ENCODE measurements at regions not wholly inside any gene's neighbourhood (a gene's known extent, or its start where the extent isn't known, plus 50 kb on each side); places are given as distances from the start of the nearest gene placed in this dataset.

DNA sequence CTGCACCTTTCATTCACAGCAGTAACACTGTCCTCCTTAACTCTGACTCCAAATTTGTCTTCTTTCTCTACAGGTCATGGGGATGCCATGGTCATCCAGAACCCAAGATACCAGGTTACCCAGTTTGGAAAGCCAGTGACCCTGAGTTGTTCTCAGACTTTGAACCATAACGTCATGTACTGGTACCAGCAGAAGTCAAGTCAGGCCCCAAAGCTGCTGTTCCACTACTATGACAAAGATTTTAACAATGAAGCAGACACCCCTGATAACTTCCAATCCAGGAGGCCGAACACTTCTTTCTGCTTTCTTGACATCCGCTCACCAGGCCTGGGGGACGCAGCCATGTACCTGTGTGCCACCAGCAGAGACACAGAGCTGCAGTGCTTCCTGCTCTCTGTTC, 156.2 kb upstream of the PRSS1 start:
- Histone ChIP-seq H3K4me3 (ENCODE audit: low read length) (no peak overlapping the region), H3K27ac (ENCODE audit: low read depth in 1 of 2, low read length in 2 of 2) (no peak overlapping the region), H3K27me3 (ENCODE audit: control insufficient read depth in 1 of 2, insufficient read depth in 2 of 2, low read length in 2 of 2) (no peaks in the 10 kb centered on the region), H3K9me3 (ENCODE audit: control insufficient read depth in 1 of 2, insufficient read depth in 1 of 2, low read length in 2 of 2) (no peaks in the 10 kb centered on the region), H3K36me3 (ENCODE audit: insufficient read depth, low read length) (no peaks in the 10 kb centered on the region), H3K4me1 (ENCODE audit: insufficient read depth, low read length) (no peaks in the 10 kb centered on the region)
- no peak overlapping the region for H3K27ac Mint-ChIP-seq
- no peaks in the 10 kb centered on the region for H3K4me1 Mint-ChIP-seq (ENCODE audit: low read depth)
- no peaks in the 10 kb centered on the region for H3K36me3 Mint-ChIP-seq (ENCODE audit: low read depth)
- H3K9me3 Mint-ChIP-seq = no peaks in the 10 kb centered on the region
- no peak for DNase-seq
- no peak overlapping the region for H3K4me3 Mint-ChIP-seq
- TF ChIP-seq, protein P1, sequence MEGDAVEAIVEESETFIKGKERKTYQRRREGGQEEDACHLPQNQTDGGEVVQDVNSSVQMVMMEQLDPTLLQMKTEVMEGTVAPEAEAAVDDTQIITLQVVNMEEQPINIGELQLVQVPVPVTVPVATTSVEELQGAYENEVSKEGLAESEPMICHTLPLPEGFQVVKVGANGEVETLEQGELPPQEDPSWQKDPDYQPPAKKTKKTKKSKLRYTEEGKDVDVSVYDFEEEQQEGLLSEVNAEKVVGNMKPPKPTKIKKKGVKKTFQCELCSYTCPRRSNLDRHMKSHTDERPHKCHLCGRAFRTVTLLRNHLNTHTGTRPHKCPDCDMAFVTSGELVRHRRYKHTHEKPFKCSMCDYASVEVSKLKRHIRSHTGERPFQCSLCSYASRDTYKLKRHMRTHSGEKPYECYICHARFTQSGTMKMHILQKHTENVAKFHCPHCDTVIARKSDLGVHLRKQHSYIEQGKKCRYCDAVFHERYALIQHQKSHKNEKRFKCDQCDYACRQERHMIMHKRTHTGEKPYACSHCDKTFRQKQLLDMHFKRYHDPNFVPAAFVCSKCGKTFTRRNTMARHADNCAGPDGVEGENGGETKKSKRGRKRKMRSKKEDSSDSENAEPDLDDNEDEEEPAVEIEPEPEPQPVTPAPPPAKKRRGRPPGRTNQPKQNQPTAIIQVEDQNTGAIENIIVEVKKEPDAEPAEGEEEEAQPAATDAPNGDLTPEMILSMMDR (IDR thresholded peaks at IDR 0.05) = no peak
- ChIA-PET CTCF (no interaction called here), POLR2A (interaction anchor here (1.1 to 1.8 kb wide), 3 partner anchors 195 to 214 kb away, joined by 3 to 8 read pairs (median 4); no protein-coding TSS in a partner anchor)
- intact Hi-C loops (cut with DNase I, micrococcal nuclease) = no loop called here
- ATAC-seq (ENCODE audit: poor library complexity) = no peak
- no peaks in the 10 kb centered on the region for H3K27me3 Mint-ChIP-seq

DNA sequence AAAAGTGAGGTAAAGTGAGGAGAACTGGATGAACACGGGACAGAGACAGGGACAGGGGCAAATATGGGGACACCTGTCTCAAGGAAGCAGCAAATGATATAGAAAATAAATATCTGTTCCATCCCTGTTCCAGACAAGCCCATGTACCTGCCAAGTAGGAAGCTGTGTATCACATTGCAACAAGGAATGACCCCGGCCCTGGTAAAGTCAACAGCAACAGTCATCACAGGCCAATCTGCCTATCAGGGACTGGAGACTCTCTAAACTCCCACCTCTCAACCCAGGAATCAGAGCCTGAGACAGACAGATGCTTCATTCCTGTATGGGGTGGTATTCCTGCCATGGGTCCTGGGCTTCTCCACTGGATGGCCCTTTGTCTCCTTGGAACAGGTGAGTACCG, 156.6 kb upstream of the PRSS1 start:
- H3K9me3 Mint-ChIP-seq = no peaks in the 10 kb centered on the region
- CTCF ChIA-PET = no interaction called here
- no peak overlapping the region for H3K4me3 Mint-ChIP-seq

DNA sequence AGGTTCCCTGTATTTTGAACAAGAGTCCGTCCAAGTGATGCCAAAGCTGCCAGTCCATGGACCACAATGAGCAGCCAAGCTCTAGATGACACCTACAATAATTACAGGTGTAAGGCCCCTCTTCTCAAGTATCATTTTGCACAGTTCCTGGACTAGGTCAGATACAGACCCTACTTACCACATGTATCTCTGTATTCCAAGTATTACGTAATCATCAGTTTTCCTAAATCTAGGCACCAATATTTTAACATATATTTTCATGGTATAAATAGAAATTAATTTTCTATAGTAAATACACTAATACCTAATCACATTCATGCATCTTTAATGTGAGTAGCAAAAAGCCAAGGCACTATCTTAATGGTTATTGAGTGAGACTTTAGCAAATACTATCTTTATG, 157.0 kb upstream of the PRSS1 start:
- POLR2A ChIA-PET = interaction anchor here (1.1 to 1.8 kb wide), 3 partner anchors 196 to 215 kb away, joined by 3 to 8 read pairs (median 4); no protein-coding TSS in a partner anchor
- no peaks in the 10 kb centered on the region for H3K36me3 Mint-ChIP-seq (ENCODE audit: low read depth)
- no peaks in the 10 kb centered on the region for H3K27me3 ChIP-seq (ENCODE audit: control insufficient read depth in 1 of 2, insufficient read depth in 2 of 2, low read length in 2 of 2)
- H3K4me3 ChIP-seq (ENCODE audit: low read length) = no peak overlapping the region
- intact Hi-C loops (cut with DNase I, micrococcal nuclease) = no loop called here
- TF ChIP-seq, protein P1 (IDR thresholded peaks at IDR 0.05) = no peak
- H3K4me1 Mint-ChIP-seq (ENCODE audit: low read depth) = peaks cover 6% of the 10 kb centered on the region
- no peaks in the 10 kb centered on the region for H3K9me3 Mint-ChIP-seq
- H3K9me3 ChIP-seq (ENCODE audit: control insufficient read depth in 1 of 2, insufficient read depth in 1 of 2, low read length in 2 of 2) = no peaks in the 10 kb centered on the region
- no peaks in the 10 kb centered on the region for H3K27me3 Mint-ChIP-seq
- H3K4me3 Mint-ChIP-seq = no peak overlapping the region
- ATAC-seq (ENCODE audit: poor library complexity) (no peak), DNase-seq (no peak)
- CTCF ChIA-PET = no interaction called here
- no peak overlapping the region for H3K27ac ChIP-seq (ENCODE audit: low read depth in 1 of 2, low read length in 2 of 2)
- peaks cover 2% of the 10 kb centered on the region for H3K4me1 ChIP-seq (ENCODE audit: insufficient read depth, low read length)
- no peaks in the 10 kb centered on the region for H3K36me3 ChIP-seq (ENCODE audit: insufficient read depth, low read length)
- H3K27ac Mint-ChIP-seq = no peak overlapping the region

More for the DNA sequence above, 156.6 kb upstream of the PRSS1 start:
- ATAC-seq (ENCODE audit: poor library complexity) = no peak
- H3K4me3 ChIP-seq (ENCODE audit: low read length) = no peak overlapping the region
- intact Hi-C loops (cut with DNase I, micrococcal nuclease) = no loop called here
- H3K9me3 ChIP-seq (ENCODE audit: control insufficient read depth in 1 of 2, insufficient read depth in 1 of 2, low read length in 2 of 2) = no peaks in the 10 kb centered on the region
- H3K27ac Mint-ChIP-seq = no peak overlapping the region
- POLR2A ChIA-PET = interaction anchor here (1.1 to 1.8 kb wide), 3 partner anchors 196 to 215 kb away, joined by 3 to 8 read pairs (median 4); no protein-coding TSS in a partner anchor
- H3K4me1 Mint-ChIP-seq (ENCODE audit: low read depth) = peaks cover 2% of the 10 kb centered on the region
- peaks cover 1% of the 10 kb centered on the region for H3K4me1 ChIP-seq (ENCODE audit: insufficient read depth, low read length)
- no peaks in the 10 kb centered on the region for H3K27me3 Mint-ChIP-seq
- no peaks in the 10 kb centered on the region for H3K36me3 Mint-ChIP-seq (ENCODE audit: low read depth)
- DNase-seq = no peak
- H3K27me3 ChIP-seq (ENCODE audit: control insufficient read depth in 1 of 2, insufficient read depth in 2 of 2, low read length in 2 of 2) = no peaks in the 10 kb centered on the region
- no peaks in the 10 kb centered on the region for H3K36me3 ChIP-seq (ENCODE audit: insufficient read depth, low read length)
- TF ChIP-seq, protein P1 (IDR thresholded peaks at IDR 0.05) = no peak
- no peak overlapping the region for H3K27ac ChIP-seq (ENCODE audit: low read depth in 1 of 2, low read length in 2 of 2)
